ENCODE measurements at regions not wholly inside any gene's neighbourhood (a gene's known extent, or its start where the extent isn't known, plus 50 kb on each side); places are given as distances from the start of the nearest gene placed in this dataset.

DNA sequence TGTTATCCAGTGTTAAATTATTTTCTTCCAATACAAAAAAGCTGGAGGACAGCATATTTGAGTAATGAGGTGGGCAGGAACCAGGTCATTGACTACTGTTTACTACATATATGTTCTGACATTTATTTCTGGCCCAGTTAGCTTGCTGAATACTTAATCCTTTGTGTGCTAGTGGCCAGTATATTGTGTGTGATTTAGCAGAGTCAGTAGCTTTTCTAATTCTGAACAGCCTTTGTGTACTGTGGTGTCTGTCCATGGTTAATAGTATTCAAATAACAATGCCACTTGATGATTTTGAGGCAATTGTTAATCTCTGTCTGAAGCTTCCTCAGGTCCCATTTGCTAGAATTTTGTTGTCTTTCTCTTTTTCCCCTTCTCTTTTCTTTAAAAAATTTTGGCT is 286.5 kb upstream of the E2F7 start:
- POLR2A ChIA-PET, result no interaction called here
- H3K9me3 Mint-ChIP-seq (ENCODE audit: insufficient read depth), result no peaks in the 10 kb centered on the region

DNA sequence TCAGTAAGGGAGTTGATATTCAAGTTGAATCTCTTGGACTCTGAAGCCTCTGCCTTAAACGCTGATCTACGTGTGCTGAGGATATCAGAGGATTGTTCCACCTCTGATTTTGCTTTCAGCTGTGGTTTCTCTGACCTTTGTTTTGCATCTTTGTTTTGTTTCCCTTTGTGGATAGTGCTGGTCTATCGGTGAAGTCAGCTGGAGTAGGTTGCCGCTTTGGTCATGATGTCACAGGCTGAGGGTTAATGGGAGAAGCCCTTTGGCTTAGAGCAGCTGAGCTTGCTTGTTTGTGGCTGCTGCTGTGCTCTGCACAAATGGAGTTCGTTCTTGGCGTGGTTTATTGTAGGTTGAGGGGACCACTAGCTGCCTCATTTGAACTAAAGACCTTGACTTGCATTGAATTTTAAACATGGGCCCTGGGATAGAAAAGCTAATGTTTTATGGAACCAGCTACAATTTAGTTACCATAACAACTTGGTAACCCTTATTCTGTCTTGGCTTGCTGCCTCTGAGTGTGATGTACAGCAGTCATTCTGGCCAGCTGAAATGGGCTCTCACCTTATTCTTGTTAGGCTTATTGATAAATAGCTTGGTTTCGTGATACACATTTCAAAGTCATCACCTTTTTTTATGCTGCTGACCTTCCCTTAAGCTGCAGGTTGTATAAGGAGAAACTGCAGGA is 284.5 kb upstream of the E2F7 start:
- Histone ChIP-seq H3K9me3 (ENCODE audit: control extremely low read depth in 1 of 3, control insufficient read depth in 2 of 3, insufficient read depth in 1 of 3, low read length in 2 of 3) (no peaks in the 10 kb centered on the region), H4K20me1 (ENCODE audit: control insufficient read depth, insufficient read depth, low read length, poor library complexity, severe bottlenecking) (no peaks in the 10 kb centered on the region), H3K27me3 (replicated peaks in 1 of 4; ENCODE audit: control extremely low read depth in 1 of 4, control insufficient read depth in 3 of 4, insufficient read depth in 4 of 4, low read length in 3 of 4) (no peaks in the 10 kb centered on the region), H3K4me3 (ENCODE audit: control extremely low read depth in 1 of 5, extremely low read depth in 1 of 5, insufficient read depth in 1 of 5, low read depth in 2 of 5, low read length in 4 of 5) (no peak overlapping the region), H2AFZ (ENCODE audit: insufficient read depth, low read depth, low read length, poor library complexity, severe bottlenecking) (no peak overlapping the region), H3K4me1 (ENCODE audit: control insufficient read depth in 2 of 2, insufficient read depth in 2 of 2, low read length in 2 of 2) (no peaks in the 10 kb centered on the region), H3K4me2 (replicated peaks; ENCODE audit: low read depth, low read length, poor library complexity, severe bottlenecking) (no peak overlapping the region), H3K9ac (ENCODE audit: low read length) (no peak overlapping the region), H3K27ac (ENCODE audit: low read length in 2 of 2) (no peak overlapping the region), H3K36me3 (replicated peaks in 1 of 2; ENCODE audit: control extremely low read depth in 1 of 2, control insufficient read depth in 1 of 2, extremely low read depth in 1 of 2, insufficient read depth in 2 of 2, low read length in 1 of 2) (no peaks in the 10 kb centered on the region), H3K79me2 (ENCODE audit: control insufficient read depth, insufficient read depth, low read length) (no peaks in the 10 kb centered on the region)
- ChIA-PET POLR2A (no interaction called here), CTCF (no interaction called here)
- Mint-ChIP-seq H3K4me1 (no peaks in the 10 kb centered on the region), H3K4me3 (no peak overlapping the region), H3K27ac (no peak overlapping the region), H3K9me3 (ENCODE audit: insufficient read depth) (no peaks in the 10 kb centered on the region), H3K27me3 (no peaks in the 10 kb centered on the region)
- no peak for TF ChIP-seq EZH2 (IDR thresholded peaks at IDR 0.05; ENCODE audit: borderline replicate concordance, insufficient read depth, low read depth, low read length, poor library complexity, severe bottlenecking)
- TF ChIP-seq, protein P1, sequence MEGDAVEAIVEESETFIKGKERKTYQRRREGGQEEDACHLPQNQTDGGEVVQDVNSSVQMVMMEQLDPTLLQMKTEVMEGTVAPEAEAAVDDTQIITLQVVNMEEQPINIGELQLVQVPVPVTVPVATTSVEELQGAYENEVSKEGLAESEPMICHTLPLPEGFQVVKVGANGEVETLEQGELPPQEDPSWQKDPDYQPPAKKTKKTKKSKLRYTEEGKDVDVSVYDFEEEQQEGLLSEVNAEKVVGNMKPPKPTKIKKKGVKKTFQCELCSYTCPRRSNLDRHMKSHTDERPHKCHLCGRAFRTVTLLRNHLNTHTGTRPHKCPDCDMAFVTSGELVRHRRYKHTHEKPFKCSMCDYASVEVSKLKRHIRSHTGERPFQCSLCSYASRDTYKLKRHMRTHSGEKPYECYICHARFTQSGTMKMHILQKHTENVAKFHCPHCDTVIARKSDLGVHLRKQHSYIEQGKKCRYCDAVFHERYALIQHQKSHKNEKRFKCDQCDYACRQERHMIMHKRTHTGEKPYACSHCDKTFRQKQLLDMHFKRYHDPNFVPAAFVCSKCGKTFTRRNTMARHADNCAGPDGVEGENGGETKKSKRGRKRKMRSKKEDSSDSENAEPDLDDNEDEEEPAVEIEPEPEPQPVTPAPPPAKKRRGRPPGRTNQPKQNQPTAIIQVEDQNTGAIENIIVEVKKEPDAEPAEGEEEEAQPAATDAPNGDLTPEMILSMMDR (IDR thresholded peaks at IDR 0.05), result no peak
- 90% methylated on average over 6 of the region's 7 CpGs for WGBS (ENCODE audit: insufficient coverage)
- ATAC-seq (ENCODE audit: low read depth) (no peak), DNase-seq (no peak)
- intact Hi-C loops (cut with micrococcal nuclease), result no loop called here

More for the DNA sequence above, 286.5 kb upstream of the E2F7 start:
- no peaks in the 10 kb centered on the region for H3K4me1 Mint-ChIP-seq
- CTCF ChIA-PET, result no interaction called here
- no peaks in the 10 kb centered on the region for H3K4me1 ChIP-seq (ENCODE audit: control insufficient read depth in 2 of 2, insufficient read depth in 2 of 2, low read length in 2 of 2)
- H4K20me1 ChIP-seq (ENCODE audit: control insufficient read depth, insufficient read depth, low read length, poor library complexity, severe bottlenecking), result no peaks in the 10 kb centered on the region
- H3K27ac ChIP-seq (ENCODE audit: low read length in 2 of 2), result no peak overlapping the region
- no peak overlapping the region for H2AFZ ChIP-seq (ENCODE audit: insufficient read depth, low read depth, low read length, poor library complexity, severe bottlenecking)
- TF ChIP-seq EZH2 (IDR thresholded peaks at IDR 0.05; ENCODE audit: borderline replicate concordance, insufficient read depth, low read depth, low read length, poor library complexity, severe bottlenecking), result no peak
- TF ChIP-seq, protein P1 (IDR thresholded peaks at IDR 0.05), result no peak
- no peak overlapping the region for H3K9ac ChIP-seq (ENCODE audit: low read length)
- ATAC-seq (ENCODE audit: low read depth), result no peak
- H3K9me3 ChIP-seq (ENCODE audit: control extremely low read depth in 1 of 3, control insufficient read depth in 2 of 3, insufficient read depth in 1 of 3, low read length in 2 of 3), result no peaks in the 10 kb centered on the region
- no peak overlapping the region for H3K27ac Mint-ChIP-seq
- H3K4me3 Mint-ChIP-seq, result no peak overlapping the region
- no peak overlapping the region for H3K4me2 ChIP-seq (replicated peaks; ENCODE audit: low read depth, low read length, poor library complexity, severe bottlenecking)
- intact Hi-C loops (cut with micrococcal nuclease), result no loop called here
- no peaks in the 10 kb centered on the region for H3K36me3 ChIP-seq (replicated peaks in 1 of 2; ENCODE audit: control extremely low read depth in 1 of 2, control insufficient read depth in 1 of 2, extremely low read depth in 1 of 2, insufficient read depth in 2 of 2, low read length in 1 of 2)
- no peaks in the 10 kb centered on the region for H3K27me3 Mint-ChIP-seq
- no peak for DNase-seq
- no peaks in the 10 kb centered on the region for H3K79me2 ChIP-seq (ENCODE audit: control insufficient read depth, insufficient read depth, low read length)
- no peaks in the 10 kb centered on the region for H3K27me3 ChIP-seq (replicated peaks in 1 of 4; ENCODE audit: control extremely low read depth in 1 of 4, control insufficient read depth in 3 of 4, insufficient read depth in 4 of 4, low read length in 3 of 4)
- H3K4me3 ChIP-seq (ENCODE audit: control extremely low read depth in 1 of 5, extremely low read depth in 1 of 5, insufficient read depth in 1 of 5, low read depth in 2 of 5, low read length in 4 of 5), result no peak overlapping the region
